ENCODE measurements at regions not wholly inside any gene's neighbourhood (a gene's known extent, or its start where the extent isn't known, plus 50 kb on each side); places are given as distances from the start of the nearest gene placed in this dataset.

- H3K4me1 Mint-ChIP-seq (ENCODE audit: unreplicated experiment), result peaks cover 7% of the 10 kb centered on the region
- peaks cover 15% of the 10 kb centered on the region for H3K27me3 Mint-ChIP-seq
- H3K4me3 Mint-ChIP-seq, result no peak overlapping the region
- no peaks in the 10 kb centered on the region for H3K9me3 Mint-ChIP-seq
- H3K36me3 Mint-ChIP-seq, result no peaks in the 10 kb centered on the region
- TF ChIP-seq CTCF (conservative IDR thresholded peaks at IDR 0.05), result no peak
- no peak for DNase-seq (ENCODE audit: extremely low spot score, unreplicated experiment)
- H3K27ac Mint-ChIP-seq, result no peak overlapping the region
Measured at GRCh38 chr13:53143757-53144339, 115.2 kb downstream of the OLFM4 start.

GRCh38 chr13:53144826-53145225 is 116.2 kb downstream of the OLFM4 start:
- Mint-ChIP-seq H3K27ac (no peak overlapping the region), H3K4me3 (no peak overlapping the region), H3K27me3 (peaks cover 18% of the 10 kb centered on the region), H3K4me1 (ENCODE audit: unreplicated experiment) (peaks cover 7% of the 10 kb centered on the region), H3K36me3 (no peaks in the 10 kb centered on the region), H3K9me3 (no peaks in the 10 kb centered on the region)
- no peak for DNase-seq (ENCODE audit: extremely low spot score, unreplicated experiment)
- TF ChIP-seq CTCF (conservative IDR thresholded peaks at IDR 0.05), result no peak

GRCh38 chr13:53150568-53150967 is 122.0 kb downstream of the OLFM4 start:
- H3K9me3 Mint-ChIP-seq, result no peaks in the 10 kb centered on the region
- TF ChIP-seq CTCF (conservative IDR thresholded peaks at IDR 0.05), result no peak
- peaks cover 4% of the 10 kb centered on the region for H3K4me1 Mint-ChIP-seq (ENCODE audit: unreplicated experiment)
- no peak overlapping the region for H3K4me3 Mint-ChIP-seq
- H3K27me3 Mint-ChIP-seq, result peaks cover 27% of the 10 kb centered on the region
- no peak for DNase-seq (ENCODE audit: extremely low spot score, unreplicated experiment)
- no peak overlapping the region for H3K27ac Mint-ChIP-seq
- H3K36me3 Mint-ChIP-seq, result no peaks in the 10 kb centered on the region

- H3K4me1 Mint-ChIP-seq (ENCODE audit: unreplicated experiment), result peaks cover 4% of the 10 kb centered on the region
- no peaks in the 10 kb centered on the region for H3K9me3 Mint-ChIP-seq
- no peak overlapping the region for H3K4me3 Mint-ChIP-seq
- peak; percentile 94 for TF ChIP-seq CTCF (conservative IDR thresholded peaks at IDR 0.05)
- no peaks in the 10 kb centered on the region for H3K36me3 Mint-ChIP-seq
- H3K27me3 Mint-ChIP-seq, result peaks cover 27% of the 10 kb centered on the region
- DNase-seq (ENCODE audit: extremely low spot score, unreplicated experiment), result no peak
- H3K27ac Mint-ChIP-seq, result no peak overlapping the region
Measured at GRCh38 chr13:53151336-53152056, 122.9 kb downstream of the OLFM4 start.

GRCh38 chr13:53152057-53152421 is 123.4 kb downstream of the OLFM4 start:
- Mint-ChIP-seq H3K36me3 (no peaks in the 10 kb centered on the region), H3K9me3 (no peaks in the 10 kb centered on the region), H3K4me1 (ENCODE audit: unreplicated experiment) (peaks cover 4% of the 10 kb centered on the region), H3K4me3 (no peak overlapping the region), H3K27ac (no peak overlapping the region), H3K27me3 (peaks cover 28% of the 10 kb centered on the region)
- DNase-seq (ENCODE audit: extremely low spot score, unreplicated experiment), result no peak
- no peak for TF ChIP-seq CTCF (conservative IDR thresholded peaks at IDR 0.05)
